SW480 (cell line): ENCODE measurements at regions not wholly inside any gene's neighbourhood (a gene's known extent, or its start where the extent isn't known, plus 50 kb on each side); places are given as distances from the start of the nearest gene placed in this dataset.
"Not testable (repeated sequence)": the region's sequence is repeated elsewhere in the genome, so short reads cannot be mapped to it uniquely, and the experiment has no call there.

Source experiments
- DNase-seq: peaks from one replicate; pipeline ENCODE4 v3.0.0-alpha.2; 2016; ENCODE audit warnings: low spot score

GRCh38 chr2:66242888-66243287, 192.0 kb upstream of the MEIS1 start:
- not testable (repeated sequence) for DNase-seq

- no peak for DNase-seq
Observed at GRCh38 chr2:66242099-66242789, 192.7 kb upstream of the MEIS1 start.

- no peak for DNase-seq
Observed at GRCh38 chr2:66240286-66240685, 194.6 kb upstream of the MEIS1 start.

- DNase-seq: no peak
Observed at GRCh38 chr2:66239655-66240054, 195.3 kb upstream of the MEIS1 start.

GRCh38 chr2:66237803-66238379, 197.0 kb upstream of the MEIS1 start:
- DNase-seq: no peak

GRCh38 chr2:66236816-66237802, 197.8 kb upstream of the MEIS1 start:
- no peak for DNase-seq

- no peak for DNase-seq
Observed at GRCh38 chr2:66236067-66236685, 198.7 kb upstream of the MEIS1 start.

GRCh38 chr2:66235428-66235827, 199.5 kb upstream of the MEIS1 start:
- no peak for DNase-seq

GRCh38 chr2:66233981-66234380, 200.9 kb upstream of the MEIS1 start:
- no peak for DNase-seq

GRCh38 chr2:66228128-66228547, 206.8 kb upstream of the MEIS1 start:
- DNase-seq: no peak

GRCh38 chr2:66217039-66217585, 217.8 kb upstream of the MEIS1 start:
- no peak for DNase-seq

- no peak for DNase-seq
Observed at GRCh38 chr2:66212749-66213148, 222.2 kb upstream of the MEIS1 start.

- no peak for DNase-seq
Observed at GRCh38 chr2:66202586-66202985, 232.3 kb upstream of the MEIS1 start.

- no peak for DNase-seq
Observed at GRCh38 chr2:66201242-66201641, 233.7 kb upstream of the MEIS1 start.

GRCh38 chr2:66198873-66199272, 236.1 kb upstream of the MEIS1 start:
- no peak for DNase-seq

- no peak for DNase-seq
Observed at GRCh38 chr2:66192888-66193287, 242.0 kb upstream of the MEIS1 start.

GRCh38 chr2:66191311-66191710, 243.6 kb upstream of the MEIS1 start:
- DNase-seq: no peak

GRCh38 chr2:66189553-66189952, 245.4 kb upstream of the MEIS1 start:
- no peak for DNase-seq

- no peak for DNase-seq
Observed at GRCh38 chr2:66186537-66186936, 248.4 kb upstream of the MEIS1 start.

GRCh38 chr2:66185497-66186054, 249.3 kb upstream of the MEIS1 start:
- DNase-seq: no peak

- DNase-seq: not testable (repeated sequence)
Observed at GRCh38 chr2:66177128-66177796, 257.7 kb upstream of the MEIS1 start.
